Stimulated activated CD8-positive, alpha-beta memory T cell treated with anti-CD3 and anti-CD28 coated beads, Interleukin-4, amount 100 ng/mL, for 48 hours (primary cell): ENCODE measurements at regions not wholly inside any gene's neighbourhood (a gene's known extent, or its start where the extent isn't known, plus 50 kb on each side); places are given as distances from the start of the nearest gene placed in this dataset.
"Not testable (repeated sequence)": the region's sequence is repeated elsewhere in the genome, so short reads cannot be mapped to it uniquely, and the experiment has no call there.

Source experiments
- DNase-seq: peaks from one replicate; pipeline ENCODE4 v3.0.0-alpha.2; 2020

- no peak for DNase-seq
These were observed 322.1 kb downstream of the ARL4A start for GRCh38 chr7:13009517-13009916.

GRCh38 chr7:13014011-13014410, 326.6 kb downstream of the ARL4A start:
- DNase-seq = no peak

- DNase-seq = no peak
These were observed 328.7 kb downstream of the ARL4A start for GRCh38 chr7:13016036-13016581.

GRCh38 chr7:13016592-13017332, 329.3 kb downstream of the ARL4A start:
- no peak for DNase-seq

GRCh38 chr7:13017333-13017857, 330.0 kb downstream of the ARL4A start:
- no peak for DNase-seq

- DNase-seq = no peak
These were observed 330.4 kb downstream of the ARL4A start for GRCh38 chr7:13017881-13018280.

- DNase-seq = no peak
These were observed 334.3 kb downstream of the ARL4A start for GRCh38 chr7:13021566-13022300.

GRCh38 chr7:13024121-13024674, 336.8 kb downstream of the ARL4A start:
- no peak for DNase-seq

- not testable (repeated sequence) for DNase-seq
These were observed 337.6 kb downstream of the ARL4A start for GRCh38 chr7:13025043-13025442.

GRCh38 chr7:13027321-13027720, 339.9 kb downstream of the ARL4A start:
- DNase-seq = no peak

- no peak for DNase-seq
These were observed 340.8 kb downstream of the ARL4A start for GRCh38 chr7:13028036-13028824.

- DNase-seq = no peak
These were observed 341.3 kb downstream of the ARL4A start for GRCh38 chr7:13028825-13029099.

GRCh38 chr7:13031468-13031867, 344.0 kb downstream of the ARL4A start:
- DNase-seq = no peak

GRCh38 chr7:13032084-13032483, 344.7 kb downstream of the ARL4A start:
- DNase-seq = no peak

- DNase-seq = no peak
These were observed 345.1 kb downstream of the ARL4A start for GRCh38 chr7:13032576-13032975.

- no peak for DNase-seq
These were observed 347.3 kb downstream of the ARL4A start for GRCh38 chr7:13034693-13035092.

GRCh38 chr7:13035233-13035632, 347.8 kb downstream of the ARL4A start:
- DNase-seq = no peak

- no peak for DNase-seq
These were observed 348.9 kb downstream of the ARL4A start for GRCh38 chr7:13036256-13036780.

GRCh38 chr7:13037216-13037615, 349.8 kb downstream of the ARL4A start:
- no peak for DNase-seq

GRCh38 chr7:13041368-13041988, 354.0 kb downstream of the ARL4A start:
- no peak for DNase-seq

GRCh38 chr7:13042605-13043236, 355.3 kb downstream of the ARL4A start:
- DNase-seq = no peak

- no peak for DNase-seq
These were observed 356.9 kb downstream of the ARL4A start for GRCh38 chr7:13044309-13044708.
